Mucosa of descending colon (tissue), 3 donors: ENCODE measurements at regions not wholly inside any gene's neighbourhood (a gene's known extent, or its start where the extent isn't known, plus 50 kb on each side); places are given as distances from the start of the nearest gene placed in this dataset.

Source experiments
- ATAC-seq: fragments of 200-7000 bp; cut with Tn5 transposase; one replicate; pipeline ENCODE4 v1.9.1; 2020; ENCODE audit warnings: mild to moderate bottlenecking, moderate library complexity
- DNase-seq, 3 donors: peaks; one replicate each; pipeline ENCODE4 v3.0.0-alpha.2; 2020
- H3K36me3 ChIP-seq: fragments of 200-600 bp; one replicate; pipeline ENCODE4 v1.8.0; 2021; ENCODE audit warnings: low read depth, mild to moderate bottlenecking
- H3K4me1 ChIP-seq: fragments of 200-600 bp; one replicate; pipeline ENCODE4 v1.8.0; 2021; ENCODE audit warnings: low read depth, mild to moderate bottlenecking
- H3K4me3 ChIP-seq: fragments of 200-600 bp; one replicate; pipeline ENCODE4 v1.8.0; 2021; ENCODE audit warnings: mild to moderate bottlenecking
- H3K9me3 ChIP-seq: fragments of 200-600 bp; one replicate; pipeline ENCODE4 v1.8.0; 2021; ENCODE audit warnings: mild to moderate bottlenecking
- intact Hi-C, 2 donors: fragments of 100-400 bp; cut with DNase I in 1 of 2; cut with micrococcal nuclease in 1 of 2; formaldehyde crosslinking; loops; one replicate each; pipeline versions ENCODE4 v1.11.0 to v1.11.1; 2022; cut with DNase I, micrococcal nuclease
- TF ChIP-seq, protein P1 (sequence below): fragments of 200-600 bp; IDR thresholded peaks from one replicate; pipeline ENCODE4 v1.8.0; 2022; ENCODE audit warnings: antibody characterized with exemption, mild to moderate bottlenecking
- donor health status: DM: no; HTN: no; CAD: no; lungs with moderate emphysema.
- donor health status: DM: no; HTN: no; CAD: no.
- donor health status: DM: no; HTN: yes; CAD: no.

DNA sequence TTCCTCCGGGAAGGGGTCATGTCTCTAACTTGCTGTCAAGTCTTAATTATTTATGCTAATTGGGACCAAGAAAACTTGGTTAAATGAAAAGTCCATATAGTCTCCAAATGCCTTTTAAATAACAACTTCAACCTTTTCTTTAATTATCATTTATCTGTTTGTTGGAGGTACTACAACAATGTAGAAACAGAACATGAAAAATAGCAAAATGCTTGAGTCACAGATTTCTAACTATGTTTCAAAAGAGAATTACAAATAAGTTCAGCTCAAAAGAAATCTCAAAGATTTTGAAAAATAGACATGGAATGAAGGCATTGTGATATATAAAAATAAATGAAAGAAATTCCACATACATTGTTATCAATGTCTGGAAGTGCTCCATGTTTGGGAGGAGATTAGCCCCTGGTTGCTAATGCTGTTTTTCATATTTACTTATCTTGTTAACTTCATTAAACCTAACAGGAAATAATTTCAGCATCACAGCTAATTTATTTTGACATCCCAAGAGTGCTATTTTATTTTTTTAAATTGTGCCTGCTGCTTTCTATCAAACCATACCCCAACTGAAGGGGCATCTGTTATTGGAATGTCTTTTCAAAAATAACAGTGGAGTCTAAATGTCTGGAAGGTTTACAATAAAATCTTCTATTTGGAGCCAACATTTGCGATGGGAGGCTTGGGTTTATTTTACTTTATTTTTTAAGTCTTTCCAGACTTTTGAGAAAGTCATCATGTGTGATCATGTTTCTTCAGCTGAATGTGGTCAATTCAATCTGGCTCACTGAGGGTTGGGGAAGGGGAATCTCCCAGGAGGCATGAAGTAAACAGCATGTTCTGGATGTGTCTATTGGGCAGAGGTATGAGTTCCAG is 53.1 kb upstream of the ANKRD55 start:
- H3K4me3 ChIP-seq, result no peak overlapping the region
- no peak for DNase-seq
- intact Hi-C loops, result no loop called here

DNA sequence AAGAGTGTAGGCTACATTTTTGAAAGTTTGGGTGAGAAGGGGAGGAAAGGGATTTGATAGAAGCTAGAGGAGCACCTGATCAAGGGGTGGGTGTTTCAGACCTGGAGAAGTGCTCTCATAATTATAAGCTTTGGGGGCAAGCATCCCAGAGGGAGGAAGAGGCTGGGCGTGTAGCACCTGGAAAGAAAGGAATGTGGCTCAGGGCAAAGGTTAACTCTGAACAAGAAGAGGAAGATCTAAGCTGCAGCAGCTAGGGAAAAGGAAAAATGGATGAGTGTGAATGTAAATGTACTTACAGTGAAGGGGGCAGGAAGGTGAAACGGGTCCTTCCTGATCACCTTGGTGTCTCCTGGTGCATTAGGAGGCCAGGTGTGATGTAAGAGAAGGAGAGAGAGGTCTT is 49.8 kb upstream of the ANKRD55 start:
- H3K9me3 ChIP-seq, result no peaks in the 10 kb centered on the region
- H3K4me3 ChIP-seq, result no peak overlapping the region
- no peaks in the 10 kb centered on the region for H3K36me3 ChIP-seq
- no peak for ATAC-seq
- no peaks in the 10 kb centered on the region for H3K4me1 ChIP-seq
- no peak for DNase-seq
- intact Hi-C loops, result no loop called here
- TF ChIP-seq, protein P1, sequence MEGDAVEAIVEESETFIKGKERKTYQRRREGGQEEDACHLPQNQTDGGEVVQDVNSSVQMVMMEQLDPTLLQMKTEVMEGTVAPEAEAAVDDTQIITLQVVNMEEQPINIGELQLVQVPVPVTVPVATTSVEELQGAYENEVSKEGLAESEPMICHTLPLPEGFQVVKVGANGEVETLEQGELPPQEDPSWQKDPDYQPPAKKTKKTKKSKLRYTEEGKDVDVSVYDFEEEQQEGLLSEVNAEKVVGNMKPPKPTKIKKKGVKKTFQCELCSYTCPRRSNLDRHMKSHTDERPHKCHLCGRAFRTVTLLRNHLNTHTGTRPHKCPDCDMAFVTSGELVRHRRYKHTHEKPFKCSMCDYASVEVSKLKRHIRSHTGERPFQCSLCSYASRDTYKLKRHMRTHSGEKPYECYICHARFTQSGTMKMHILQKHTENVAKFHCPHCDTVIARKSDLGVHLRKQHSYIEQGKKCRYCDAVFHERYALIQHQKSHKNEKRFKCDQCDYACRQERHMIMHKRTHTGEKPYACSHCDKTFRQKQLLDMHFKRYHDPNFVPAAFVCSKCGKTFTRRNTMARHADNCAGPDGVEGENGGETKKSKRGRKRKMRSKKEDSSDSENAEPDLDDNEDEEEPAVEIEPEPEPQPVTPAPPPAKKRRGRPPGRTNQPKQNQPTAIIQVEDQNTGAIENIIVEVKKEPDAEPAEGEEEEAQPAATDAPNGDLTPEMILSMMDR, result no peak

More for the DNA sequence above, 53.1 kb upstream of the ANKRD55 start:
- no peaks in the 10 kb centered on the region for H3K9me3 ChIP-seq
- no peak for ATAC-seq
- H3K4me1 ChIP-seq, result no peaks in the 10 kb centered on the region
- TF ChIP-seq, protein P1, result no peak
- no peaks in the 10 kb centered on the region for H3K36me3 ChIP-seq
